AG10803 (cell line): ENCODE measurements at regions not wholly inside any gene's neighbourhood (a gene's known extent, or its start where the extent isn't known, plus 50 kb on each side); places are given as distances from the start of the nearest gene placed in this dataset.
A peak's percentile ranks its signal among the peaks of the same experiment; 100 is the strongest.

Source experiments
- DNase-seq: peaks from one replicate; pipeline ENCODE4 v3.0.0; 2010; ENCODE audit warnings: low read depth
- H3K4me3 ChIP-seq: 2 replicates; pipeline ENCODE4 v1.5.1; 2011; ENCODE audit warnings: mild to moderate bottlenecking, low read length, control low read depth
- CTCF ChIP-seq: conservative IDR thresholded peaks from 2 replicates; pipeline ENCODE4 v1.5.1; 2011; ENCODE audit warnings: mild to moderate bottlenecking, low read length, control low read depth, inconsistent platforms

GRCh38 chr12:76611533-76611932 is 52.0 kb upstream of the OSBPL8 start:
- no peak overlapping the region for H3K4me3 ChIP-seq
- peak; percentile 87 for DNase-seq
- TF ChIP-seq CTCF: no peak

GRCh38 chr12:76614364-76614763 is 54.8 kb upstream of the OSBPL8 start:
- no peak for TF ChIP-seq CTCF
- no peak for DNase-seq
- no peak overlapping the region for H3K4me3 ChIP-seq

- no peak for DNase-seq
- no peak for TF ChIP-seq CTCF
- H3K4me3 ChIP-seq: no peak overlapping the region
Measured at GRCh38 chr12:76618031-76618430, 58.5 kb upstream of the OSBPL8 start.

GRCh38 chr12:76621582-76622024 is 62.0 kb upstream of the OSBPL8 start:
- H3K4me3 ChIP-seq: no peak overlapping the region
- TF ChIP-seq CTCF: peak; percentile 99
- DNase-seq: peak; percentile 61

GRCh38 chr12:76622351-76622750 is 62.8 kb upstream of the OSBPL8 start:
- H3K4me3 ChIP-seq: no peak overlapping the region
- no peak for DNase-seq
- no peak for TF ChIP-seq CTCF

GRCh38 chr12:76622915-76623314 is 63.3 kb upstream of the OSBPL8 start:
- no peak for TF ChIP-seq CTCF
- DNase-seq: no peak
- no peak overlapping the region for H3K4me3 ChIP-seq

GRCh38 chr12:76623931-76624330 is 64.4 kb upstream of the OSBPL8 start:
- DNase-seq: peak; percentile 64
- TF ChIP-seq CTCF: no peak
- no peak overlapping the region for H3K4me3 ChIP-seq
